Stimulated activated CD4-positive, alpha-beta T cell treated with anti-CD3 and anti-CD28 coated beads, Interleukin-4, amount 100 ng/mL, for 48 hours (primary cell): ENCODE measurements at regions not wholly inside any gene's neighbourhood (a gene's known extent, or its start where the extent isn't known, plus 50 kb on each side); places are given as distances from the start of the nearest gene placed in this dataset.
"Not testable (repeated sequence)": the region's sequence is repeated elsewhere in the genome, so short reads cannot be mapped to it uniquely, and the experiment has no call there.

ENCODE experiments used
- DNase-seq, 2 donors: peaks; one replicate each; pipeline ENCODE4 v3.0.0-alpha.2; 2020; ENCODE audit warnings: low read depth in 2 of 2

DNA sequence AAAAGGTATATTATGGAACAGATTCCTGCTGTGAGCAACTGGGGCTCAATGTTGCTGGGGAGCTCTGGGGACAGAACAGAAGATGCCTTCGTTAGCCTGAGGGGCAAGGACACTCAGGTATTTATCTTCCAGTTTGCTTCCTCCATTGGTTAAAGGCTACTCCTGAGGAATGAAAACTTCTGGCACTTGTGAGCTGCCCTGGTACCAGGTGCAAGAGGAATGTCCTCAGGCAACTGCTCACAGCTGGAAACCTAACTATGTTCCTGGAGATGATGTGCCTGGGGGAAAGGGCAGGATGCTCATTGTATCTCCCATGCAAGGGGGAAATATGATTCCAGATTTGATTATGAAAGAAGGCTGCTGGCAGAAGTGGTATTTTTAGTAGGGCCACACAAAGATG, 54.0 kb upstream of the BBX start:
- no peak for DNase-seq

DNA sequence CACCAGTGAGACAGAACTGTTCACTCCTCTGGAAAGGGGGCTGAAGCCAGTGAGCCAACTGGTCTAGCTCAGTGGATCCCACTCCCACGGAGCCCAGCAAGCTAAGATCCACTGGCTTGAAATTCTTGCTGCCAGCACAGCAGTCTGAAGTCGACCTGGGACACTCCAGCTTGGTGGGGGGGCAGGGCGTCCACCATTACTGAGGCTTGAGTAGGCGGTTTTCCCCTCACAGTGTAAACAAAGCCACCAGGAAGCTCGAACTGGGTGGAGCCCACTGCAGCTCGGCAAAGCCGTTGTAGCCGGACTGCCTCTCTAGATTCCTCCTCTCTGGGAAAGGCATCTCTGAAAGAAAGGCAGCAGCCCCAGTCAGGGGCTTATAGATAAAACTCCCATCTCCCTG, 52.3 kb upstream of the BBX start:
- not testable (repeated sequence) for DNase-seq
